Prostate gland (tissue), 2 donors: ENCODE measurements at regions not wholly inside any gene's neighbourhood (a gene's known extent, or its start where the extent isn't known, plus 50 kb on each side); places are given as distances from the start of the nearest gene placed in this dataset.
"Not testable (repeated sequence)": the region's sequence is repeated elsewhere in the genome, so short reads cannot be mapped to it uniquely, and the experiment has no call there.

Experiments used
- DNase-seq: peaks from one replicate; pipeline ENCODE4 v3.0.0-alpha.2; 2019; ENCODE audit warnings: low spot score
- H3K27ac ChIP-seq, 2 donors: fragments of 200-600 bp; sonication (generic); 2 replicates each; pipeline ENCODE4 v1.5.1; 2017 to 2019
- H3K27me3 ChIP-seq: fragments of 200-600 bp; sonication (generic); replicated peaks from 2 replicates; pipeline ENCODE4 v1.5.1; 2019; ENCODE audit not compliant: insufficient read depth
- H3K36me3 ChIP-seq, 2 donors: fragments of 200-600 bp; sonication (generic); 1 replicate in 1 of 2; 2 replicates in 1 of 2; pipeline versions ENCODE4 v1.5.1 to v1.8.1; 2017 to 2019
- H3K4me1 ChIP-seq: fragments of 200-600 bp; sonication (generic); replicated peaks from 2 replicates; pipeline ENCODE4 v1.5.1; 2019
- H3K4me3 ChIP-seq, 2 donors: fragments of 200-600 bp; sonication (generic); 2 replicates each; pipeline ENCODE4 v1.5.1; 2017 to 2019
- H3K9me3 ChIP-seq: fragments of 200-600 bp; sonication (generic); 2 replicates; pipeline ENCODE4 v1.5.1; 2017
- POLR2A ChIP-seq: fragments of 450-650 bp; IDR thresholded peaks from one replicate; pipeline ENCODE4 v1.6.1; 2016; ENCODE audit warnings: antibody characterized with exemption, mild to moderate bottlenecking
- POLR2AphosphoS5 ChIP-seq: sonication (generic); formaldehyde crosslinking; IDR thresholded peaks from one replicate; pipeline ENCODE4 v1.6.1; 2017; ENCODE audit warnings: antibody characterized with exemption
- WGBS: methylation state at CpG from one replicate; pipeline ENCODE4 v1.1.5; 2018; 5-methylcytosine and 5-hydroxymethylcytosine counted together
- intact Hi-C: fragments of 100-400 bp; cut with DNase I; formaldehyde crosslinking; loops from one replicate; pipeline ENCODE4 v1.14.2; 2022
- TF ChIP-seq, protein P1 (sequence below), 4 experiments: fragments of 200-600 bp in 2 of 4; fragments of 450-650 bp in 2 of 4; sonication (generic) in 2 of 4; IDR thresholded peaks; 1 replicate in 3 of 4; 2 replicates in 1 of 4; pipeline ENCODE4 v1.5.1; 2016 to 2019; ENCODE audit warnings: antibody characterized with exemption in 4 of 4, mild to moderate bottlenecking in 2 of 4, moderate library complexity in 2 of 4

DNA sequence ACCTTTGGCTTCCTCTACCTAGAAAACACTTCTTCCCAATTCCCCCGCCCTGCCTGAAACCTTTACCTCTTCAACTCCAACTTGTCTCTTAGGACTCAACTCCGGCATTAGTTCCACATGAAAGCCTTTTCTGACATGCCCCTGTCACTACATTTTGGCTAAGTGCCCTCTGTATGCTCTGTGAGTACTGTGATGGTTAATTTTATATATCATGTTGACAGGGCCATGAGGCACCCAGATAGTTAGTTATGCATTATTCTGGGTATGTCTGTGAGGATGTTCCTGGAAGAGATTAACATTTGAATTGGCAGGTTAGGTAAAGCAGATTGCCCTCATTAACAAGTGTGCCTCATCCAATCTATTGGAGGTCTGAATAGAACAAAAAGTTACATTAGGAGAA is 75.6 kb upstream of the NCKAP5 start:
- Histone ChIP-seq H3K27me3 (no peaks in the 10 kb centered on the region), H3K9me3 (no peaks in the 10 kb centered on the region), H3K36me3 (no peaks in the 10 kb centered on the region), H3K27ac (no peak overlapping the region), H3K4me1 (no peaks in the 10 kb centered on the region), H3K4me3 (no peak overlapping the region)
- no peak for DNase-seq
- TF ChIP-seq POLR2AphosphoS5 (no peak), POLR2A (no peak)
- TF ChIP-seq, protein P1, sequence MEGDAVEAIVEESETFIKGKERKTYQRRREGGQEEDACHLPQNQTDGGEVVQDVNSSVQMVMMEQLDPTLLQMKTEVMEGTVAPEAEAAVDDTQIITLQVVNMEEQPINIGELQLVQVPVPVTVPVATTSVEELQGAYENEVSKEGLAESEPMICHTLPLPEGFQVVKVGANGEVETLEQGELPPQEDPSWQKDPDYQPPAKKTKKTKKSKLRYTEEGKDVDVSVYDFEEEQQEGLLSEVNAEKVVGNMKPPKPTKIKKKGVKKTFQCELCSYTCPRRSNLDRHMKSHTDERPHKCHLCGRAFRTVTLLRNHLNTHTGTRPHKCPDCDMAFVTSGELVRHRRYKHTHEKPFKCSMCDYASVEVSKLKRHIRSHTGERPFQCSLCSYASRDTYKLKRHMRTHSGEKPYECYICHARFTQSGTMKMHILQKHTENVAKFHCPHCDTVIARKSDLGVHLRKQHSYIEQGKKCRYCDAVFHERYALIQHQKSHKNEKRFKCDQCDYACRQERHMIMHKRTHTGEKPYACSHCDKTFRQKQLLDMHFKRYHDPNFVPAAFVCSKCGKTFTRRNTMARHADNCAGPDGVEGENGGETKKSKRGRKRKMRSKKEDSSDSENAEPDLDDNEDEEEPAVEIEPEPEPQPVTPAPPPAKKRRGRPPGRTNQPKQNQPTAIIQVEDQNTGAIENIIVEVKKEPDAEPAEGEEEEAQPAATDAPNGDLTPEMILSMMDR (IDR thresholded peaks at IDR 0.05), result no peak
- 87% methylated on average over 2 of the region's 2 CpGs for WGBS
- intact Hi-C loops, result no loop called here

DNA sequence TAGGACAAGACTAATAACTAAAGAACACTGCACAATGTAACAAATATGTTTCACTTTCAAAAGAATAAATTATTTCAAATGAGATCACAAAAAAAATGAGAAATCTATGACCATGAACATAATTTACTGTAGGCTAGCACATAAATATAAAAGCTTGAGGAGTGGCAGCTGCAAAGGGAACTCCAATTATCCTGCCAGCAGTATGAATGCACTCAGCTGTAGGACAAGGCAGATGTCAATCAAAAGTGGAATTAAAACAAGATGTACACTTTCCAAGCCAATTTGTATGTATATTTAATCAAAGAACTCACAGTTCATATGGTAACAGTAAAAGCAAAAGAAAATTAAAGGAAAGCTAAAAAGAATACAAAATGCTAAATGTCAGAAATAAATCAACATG is 76.6 kb upstream of the NCKAP5 start:
- Histone ChIP-seq H3K4me3 (no peak overlapping the region), H3K27ac (no peak overlapping the region), H3K9me3 (no peaks in the 10 kb centered on the region), H3K4me1 (no peaks in the 10 kb centered on the region), H3K27me3 (no peaks in the 10 kb centered on the region), H3K36me3 (no peaks in the 10 kb centered on the region)
- DNase-seq, result no peak
- TF ChIP-seq POLR2A, result no peak
- TF ChIP-seq POLR2AphosphoS5, result no peak
- TF ChIP-seq, protein P1 (IDR thresholded peaks at IDR 0.05), result no peak
- intact Hi-C loops, result no loop called here

DNA sequence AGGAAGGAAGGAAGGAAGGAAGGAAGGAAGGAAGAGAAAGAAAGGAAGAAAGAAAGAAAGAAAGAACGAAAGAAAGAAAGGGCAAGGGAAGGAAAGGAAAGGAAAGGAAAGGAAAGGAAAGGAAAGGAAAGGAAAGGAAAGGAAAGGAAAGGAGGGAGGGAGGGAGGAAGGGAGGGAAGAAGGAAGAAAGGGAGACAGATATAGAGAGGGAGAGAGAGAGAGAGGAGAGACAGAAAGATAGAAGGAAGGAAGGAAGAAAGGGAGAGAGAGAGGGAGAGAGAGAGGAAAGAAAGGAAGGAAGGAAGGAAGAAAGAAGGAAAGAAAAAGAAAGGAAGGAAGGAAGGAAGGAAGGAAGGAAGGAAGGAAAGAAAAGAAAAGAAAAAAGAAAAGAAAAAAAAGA is 79.1 kb upstream of the NCKAP5 start:
- DNase-seq, H3K4me1 ChIP-seq: not testable (repeated sequence)
- WGBS, result 95% methylated on average over 1 of the region's 1 CpG

DNA sequence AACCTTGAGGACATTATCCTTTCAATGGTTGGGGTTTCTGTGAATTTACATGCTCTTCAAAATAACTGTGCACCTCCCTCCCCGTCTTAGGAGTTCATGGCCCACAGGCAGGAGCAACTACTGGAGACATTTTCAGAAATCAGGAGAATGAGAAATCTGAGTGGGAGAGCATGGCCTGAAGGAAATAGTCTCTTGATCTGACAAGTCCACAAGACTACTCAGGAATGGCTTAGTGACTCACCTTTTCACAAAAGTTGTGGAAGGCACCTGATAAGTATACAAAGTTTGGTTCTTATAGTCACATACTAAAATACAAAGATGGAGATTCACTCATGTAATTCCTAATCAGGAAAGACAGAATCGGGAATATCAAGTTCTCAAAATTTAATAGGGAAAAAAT is 83.6 kb upstream of the NCKAP5 start:
- 65% methylated on average over 2 of the region's 2 CpGs for WGBS
- Histone ChIP-seq H3K4me3 (no peak overlapping the region), H3K4me1 (no peaks in the 10 kb centered on the region), H3K9me3 (no peaks in the 10 kb centered on the region), H3K36me3 (no peaks in the 10 kb centered on the region), H3K27me3 (no peaks in the 10 kb centered on the region), H3K27ac (no peak overlapping the region)
- no peak for DNase-seq
- intact Hi-C loops, result no loop called here
- TF ChIP-seq POLR2AphosphoS5 (no peak), POLR2A (no peak)
- TF ChIP-seq, protein P1 (IDR thresholded peaks at IDR 0.05), result no peak

More for the DNA sequence above, 79.1 kb upstream of the NCKAP5 start:
- H3K27ac ChIP-seq, intact Hi-C loops, H3K27me3 ChIP-seq, H3K4me3 ChIP-seq, H3K9me3 ChIP-seq, H3K36me3 ChIP-seq: not testable (repeated sequence)

DNA sequence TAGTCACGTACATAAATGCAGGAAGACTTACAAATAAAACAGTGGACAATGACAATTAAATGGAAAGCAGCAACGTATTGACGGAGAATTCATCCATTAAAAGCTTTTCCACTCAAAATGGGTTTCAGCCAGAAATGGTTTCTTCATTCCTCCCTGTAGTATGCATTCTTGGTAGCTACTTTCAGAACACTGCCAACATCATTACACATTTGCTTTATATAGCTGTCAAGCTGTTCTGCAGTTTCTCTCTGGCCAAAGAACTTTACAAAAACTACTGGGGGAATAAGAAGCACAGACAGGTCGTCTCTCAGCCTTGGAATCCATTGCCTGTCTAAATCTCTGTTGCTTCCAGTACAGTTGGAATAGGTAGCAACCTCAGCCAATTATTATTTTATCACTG is 84.1 kb upstream of the NCKAP5 start:
- H3K27ac ChIP-seq, result no peak overlapping the region
- TF ChIP-seq POLR2A (no peak), POLR2AphosphoS5 (no peak)
- TF ChIP-seq, protein P1 (IDR thresholded peaks at IDR 0.05), result no peak
- no peak overlapping the region for H3K4me3 ChIP-seq
- H3K9me3 ChIP-seq, result no peaks in the 10 kb centered on the region
- DNase-seq, result no peak
- no peaks in the 10 kb centered on the region for H3K36me3 ChIP-seq
- no peaks in the 10 kb centered on the region for H3K27me3 ChIP-seq
- 23% methylated on average over 4 of the region's 4 CpGs for WGBS
- no peaks in the 10 kb centered on the region for H3K4me1 ChIP-seq
- intact Hi-C loops, result no loop called here
